ENCODE measurements at regions not wholly inside any gene's neighbourhood (a gene's known extent, or its start where the extent isn't known, plus 50 kb on each side); places are given as distances from the start of the nearest gene placed in this dataset.

- no peak overlapping the region for H3K4me3 ChIP-seq
- H3K27ac ChIP-seq = no peak overlapping the region
- no peaks in the 10 kb centered on the region for H3K27me3 ChIP-seq
- DNase-seq = no peak
- no peaks in the 10 kb centered on the region for H3K9me3 ChIP-seq
- H3K36me3 ChIP-seq = no peaks in the 10 kb centered on the region
- TF ChIP-seq POLR2A (IDR thresholded peaks at IDR 0.05) (no peak), CTCF (IDR thresholded peaks at IDR 0.05) (no peak)
- H3K4me1 ChIP-seq = peaks cover 0 to 11% (median 0%) of the 10 kb centered on the region in 4 donors
Measured at GRCh38 chr14:65294816-65295215, 117.7 kb upstream of the FUT8 start.

DNA sequence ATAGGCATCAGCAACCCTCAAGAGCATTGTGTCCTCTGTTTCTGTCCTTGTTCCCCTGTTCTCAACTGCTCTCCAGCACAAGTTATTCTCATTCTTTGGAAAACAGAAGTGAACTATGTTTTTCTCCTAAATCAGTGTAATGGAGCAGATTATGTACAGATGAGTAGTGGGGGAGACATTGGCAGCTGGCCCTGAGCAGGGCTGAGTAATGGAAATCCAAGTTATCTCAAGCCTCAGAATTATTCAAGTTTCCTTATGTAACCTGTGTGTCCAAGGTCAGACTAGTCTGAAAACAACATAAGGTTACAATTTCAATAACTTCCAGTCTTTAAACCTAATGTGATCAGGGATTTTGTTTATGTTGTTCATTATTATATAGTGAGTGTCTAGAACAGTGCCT lies 116.1 kb upstream of the FUT8 start:
- Histone ChIP-seq H3K27ac (no peak overlapping the region), H3K4me1 (peaks cover 0 to 6% (median 0%) of the 10 kb centered on the region in 4 donors), H3K27me3 (no peaks in the 10 kb centered on the region), H3K9me3 (no peaks in the 10 kb centered on the region), H3K4me3 (no peak overlapping the region), H3K36me3 (no peaks in the 10 kb centered on the region)
- no peak for DNase-seq
- TF ChIP-seq POLR2A (IDR thresholded peaks at IDR 0.05) (no peak), CTCF (IDR thresholded peaks at IDR 0.05) (no peak)

DNA sequence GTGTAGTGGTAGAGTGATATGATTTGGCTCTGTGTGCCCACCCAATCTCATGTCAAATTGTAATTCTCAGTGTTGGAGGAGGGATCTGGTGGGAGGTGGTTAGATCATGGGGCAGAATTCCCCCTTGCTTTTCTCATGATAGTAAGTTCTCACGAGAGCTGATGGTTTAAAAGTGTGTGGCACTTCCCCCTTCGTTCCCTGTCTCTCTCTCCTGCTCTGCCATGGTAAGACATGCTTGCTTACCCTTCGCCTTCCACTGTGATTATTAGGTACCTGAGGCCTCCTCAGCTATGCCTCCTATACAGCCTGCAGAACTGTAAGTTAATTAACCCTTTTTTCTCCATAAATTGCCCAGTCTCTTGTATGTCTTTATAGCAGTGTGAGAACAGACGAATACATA lies 115.7 kb upstream of the FUT8 start:
- Histone ChIP-seq H3K4me3 (no peak overlapping the region), H3K36me3 (no peaks in the 10 kb centered on the region), H3K27ac (peak overlapping the region in 1 of 4 donors; percentile 33), H3K27me3 (no peaks in the 10 kb centered on the region), H3K9me3 (no peaks in the 10 kb centered on the region), H3K4me1 (peaks cover 0 to 3% (median 1%) of the 10 kb centered on the region in 4 donors)
- TF ChIP-seq CTCF (IDR thresholded peaks at IDR 0.05) (no peak), POLR2A (IDR thresholded peaks at IDR 0.05) (no peak)
- no peak for DNase-seq

- Histone ChIP-seq H3K9me3 (no peaks in the 10 kb centered on the region), H3K27ac (peak overlapping the region in 1 of 4 donors; percentile 6), H3K4me1 (peaks cover 0 to 12% (median 5%) of the 10 kb centered on the region in 4 donors), H3K27me3 (no peaks in the 10 kb centered on the region), H3K4me3 (no peak overlapping the region), H3K36me3 (no peaks in the 10 kb centered on the region)
- no peak for TF ChIP-seq POLR2A (IDR thresholded peaks at IDR 0.05)
- no peak for DNase-seq
Measured at GRCh38 chr14:65297744-65298143, 114.8 kb upstream of the FUT8 start.

- Histone ChIP-seq H3K4me1 (peaks cover 0 to 32% (median 9%) of the 10 kb centered on the region in 4 donors), H3K9me3 (no peaks in the 10 kb centered on the region), H3K36me3 (no peaks in the 10 kb centered on the region), H3K4me3 (no peak overlapping the region), H3K27me3 (no peaks in the 10 kb centered on the region), H3K27ac (peak overlapping the region; percentile 41 to 75 (median 56))
- no peak for TF ChIP-seq CTCF (IDR thresholded peaks at IDR 0.05)
- TF ChIP-seq POLR2A (IDR thresholded peaks at IDR 0.05) = no peak
- no peak for DNase-seq
Measured at GRCh38 chr14:65299826-65300225, 112.7 kb upstream of the FUT8 start.

- no peaks in the 10 kb centered on the region for H3K9me3 ChIP-seq
- no peaks in the 10 kb centered on the region for H3K36me3 ChIP-seq
- no peak overlapping the region for H3K4me3 ChIP-seq
- peak in 1 of 3 donors; percentile 48 for DNase-seq
- peaks cover 0 to 39% (median 9%) of the 10 kb centered on the region in 4 donors for H3K4me1 ChIP-seq
- no peak for TF ChIP-seq POLR2A (IDR thresholded peaks at IDR 0.05)
- no peak for TF ChIP-seq CTCF (IDR thresholded peaks at IDR 0.05)
- H3K27me3 ChIP-seq = no peaks in the 10 kb centered on the region
- H3K27ac ChIP-seq = peak overlapping the region in 3 of 4 donors; percentile 55 to 78 (median 75)
Measured at GRCh38 chr14:65301862-65302539, 110.5 kb upstream of the FUT8 start.
